WTC11 (cell line): ENCODE measurements at regions not wholly inside any gene's neighbourhood (a gene's known extent, or its start where the extent isn't known, plus 50 kb on each side); places are given as distances from the start of the nearest gene placed in this dataset.

Experiments used
- ATAC-seq: fragments of 200-7000 bp; cut with Tn5 transposase; 2 replicates; pipeline ENCODE4 v1.10.0; 2021; ENCODE audit warnings: mild to moderate bottlenecking, moderate library complexity
- CTCF ChIA-PET: fragments of 300-600 bp; sonication (Branson Sonifier 250); formaldehyde crosslinking; loops from one replicate; lab custom pipeline; 2021; ENCODE audit warnings: antibody characterized with exemption; lab: Charles Lee
- POLR2A ChIA-PET: fragments of 350-600 bp; sonication (Branson Sonifier 250); formaldehyde crosslinking; loops from one replicate; lab custom pipeline; 2021; ENCODE audit warnings: antibody characterized with exemption; lab: Charles Lee
- DNase-seq: peaks from one replicate; pipeline ENCODE4 v3.0.0; 2021; ENCODE audit warnings: low spot score
- H3K27ac Mint-ChIP-seq: 2 replicates; pipeline ENCODE4 v1.8.0; 2021; ENCODE audit warnings: mixed read lengths
- H3K27me3 Mint-ChIP-seq: 2 replicates; pipeline ENCODE4 v1.8.0; 2021; ENCODE audit warnings: low read depth, mild to moderate bottlenecking, moderate library complexity, mixed read lengths
- H3K36me3 Mint-ChIP-seq: 2 replicates; pipeline ENCODE4 v1.8.0; 2021; ENCODE audit warnings: mixed read lengths
- H3K4me1 Mint-ChIP-seq: 2 replicates; pipeline ENCODE4 v1.8.0; 2022; ENCODE audit warnings: mixed read lengths
- H3K4me3 Mint-ChIP-seq: 2 replicates; pipeline ENCODE4 v1.8.0; 2021; ENCODE audit warnings: mild to moderate bottlenecking, moderate library complexity, mixed read lengths
- H3K9me3 Mint-ChIP-seq: 2 replicates; pipeline ENCODE4 v1.8.0; 2021; ENCODE audit warnings: mixed read lengths
- ATF1 ChIP-seq: sonication (generic); formaldehyde crosslinking; IDR thresholded peaks from 2 replicates; pipeline ENCODE4 v1.8.1; 2023; ENCODE audit warnings: mild to moderate bottlenecking, moderate library complexity, missing genetic modification reagents
- E2F4 ChIP-seq: sonication (generic); formaldehyde crosslinking; IDR thresholded peaks from 2 replicates; pipeline ENCODE4 v1.8.1; 2022; ENCODE audit warnings: low read depth, mild to moderate bottlenecking, moderate library complexity, missing genetic modification reagents, borderline replicate concordance
- ESRRA ChIP-seq: sonication (generic); formaldehyde crosslinking; IDR thresholded peaks from 2 replicates; pipeline ENCODE4 v1.8.1; 2022; ENCODE audit warnings: mild to moderate bottlenecking, missing genetic modification reagents, borderline replicate concordance
- FOXJ3 ChIP-seq: sonication (generic); formaldehyde crosslinking; IDR thresholded peaks from 2 replicates; pipeline ENCODE4 v1.9.0; 2021; ENCODE audit warnings: missing genetic modification reagents, mild to moderate bottlenecking, borderline replicate concordance
- GABPB1 ChIP-seq: sonication (generic); formaldehyde crosslinking; IDR thresholded peaks from 2 replicates; pipeline ENCODE4 v1.8.1; 2023; ENCODE audit warnings: mild to moderate bottlenecking, missing genetic modification reagents
- IRF2 ChIP-seq: sonication (generic); formaldehyde crosslinking; IDR thresholded peaks from 2 replicates; pipeline ENCODE4 v1.8.0; 2022; ENCODE audit warnings: low read depth, missing genetic modification reagents, borderline replicate concordance
- JUN ChIP-seq: sonication (generic); formaldehyde crosslinking; IDR thresholded peaks from 2 replicates; pipeline ENCODE4 v1.8.0; 2023; ENCODE audit warnings: mild to moderate bottlenecking, missing genetic modification reagents
- NR1H2 ChIP-seq: sonication (generic); formaldehyde crosslinking; IDR thresholded peaks from 2 replicates; pipeline ENCODE4 v1.9.0; 2021; ENCODE audit warnings: mild to moderate bottlenecking, moderate library complexity, missing genetic modification reagents
- OVOL2 ChIP-seq: fragments of 250-450 bp; sonication (Bioruptor Pico); IDR thresholded peaks from 2 replicates; pipeline ENCODE4 v1.9.0; 2021; ENCODE audit warnings: mild to moderate bottlenecking, borderline replicate concordance
- SMAD4 ChIP-seq: sonication (generic); formaldehyde crosslinking; IDR thresholded peaks from 2 replicates; pipeline ENCODE4 v1.8.0; 2022; ENCODE audit warnings: mild to moderate bottlenecking, missing genetic modification reagents
- USF1 ChIP-seq: sonication (generic); formaldehyde crosslinking; IDR thresholded peaks from 2 replicates; pipeline ENCODE4 v1.8.0; 2022; ENCODE audit warnings: mild to moderate bottlenecking, missing genetic modification reagents
- ZNF121 ChIP-seq: sonication (generic); formaldehyde crosslinking; IDR thresholded peaks from 2 replicates; pipeline ENCODE4 v1.8.0; 2023; ENCODE audit warnings: missing genetic modification reagents
- ZNF416 ChIP-seq: fragments of 250-450 bp; sonication (Bioruptor Pico); IDR thresholded peaks from 2 replicates; pipeline ENCODE4 v1.9.0; 2021; ENCODE audit warnings: mild to moderate bottlenecking, inconsistent platforms
- ZNF423 ChIP-seq: fragments of 250-450 bp; sonication (Bioruptor Pico); IDR thresholded peaks from 2 replicates; pipeline ENCODE4 v2.1.2; 2022; ENCODE audit warnings: mild to moderate bottlenecking, moderate library complexity
- TF ChIP-seq, protein P1 (sequence below): fragments of 250-450 bp; sonication (Bioruptor Pico); IDR thresholded peaks from 2 replicates; pipeline ENCODE4 v1.9.0; 2021; ENCODE audit warnings: moderate library complexity, mild to moderate bottlenecking, inconsistent platforms, borderline replicate concordance
- TF ChIP-seq, protein P2 (sequence below): sonication (generic); formaldehyde crosslinking; IDR thresholded peaks from 2 replicates; pipeline ENCODE4 v1.8.1; 2022; ENCODE audit warnings: mild to moderate bottlenecking, missing genetic modification reagents, moderate library complexity, borderline replicate concordance
- TF ChIP-seq, protein P3 (sequence below): fragments of 250-450 bp; sonication (Bioruptor Pico); conservative IDR thresholded peaks from 2 replicates; pipeline ENCODE4 v1.9.0; 2021; ENCODE audit warnings: mild to moderate bottlenecking
- TF ChIP-seq, protein P4 (sequence below): sonication (generic); formaldehyde crosslinking; conservative IDR thresholded peaks from 2 replicates; pipeline ENCODE4 v1.8.1; 2022; ENCODE audit warnings: mild to moderate bottlenecking, missing genetic modification reagents
- TF ChIP-seq, protein P5 (sequence below): sonication (generic); formaldehyde crosslinking; IDR thresholded peaks from 2 replicates; pipeline ENCODE4 v1.8.1; 2022; ENCODE audit warnings: mild to moderate bottlenecking, moderate library complexity, missing genetic modification reagents
- TF ChIP-seq, protein P6 (sequence below): sonication (generic); formaldehyde crosslinking; IDR thresholded peaks from 2 replicates; pipeline ENCODE4 v1.8.0; 2022; ENCODE audit warnings: mild to moderate bottlenecking, missing genetic modification reagents
- TF ChIP-seq, protein P7 (sequence below): sonication (generic); formaldehyde crosslinking; IDR thresholded peaks from 2 replicates; pipeline ENCODE4 v1.8.1; 2023; ENCODE audit warnings: mild to moderate bottlenecking, missing genetic modification reagents

GRCh38 chr2:19802086-19802841 is 99.5 kb downstream of the TTC32 start:
- TF ChIP-seq, protein P1, sequence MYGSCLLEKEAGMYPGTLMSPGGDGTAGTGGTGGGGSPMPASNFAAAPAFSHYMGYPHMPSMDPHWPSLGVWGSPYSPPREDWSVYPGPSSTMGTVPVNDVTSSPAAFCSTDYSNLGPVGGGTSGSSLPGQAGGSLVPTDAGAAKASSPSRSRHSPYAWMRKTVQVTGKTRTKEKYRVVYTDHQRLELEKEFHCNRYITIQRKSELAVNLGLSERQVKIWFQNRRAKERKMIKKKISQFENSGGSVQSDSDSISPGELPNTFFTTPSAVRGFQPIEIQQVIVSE, result no peak
- TF ChIP-seq, protein P2, sequence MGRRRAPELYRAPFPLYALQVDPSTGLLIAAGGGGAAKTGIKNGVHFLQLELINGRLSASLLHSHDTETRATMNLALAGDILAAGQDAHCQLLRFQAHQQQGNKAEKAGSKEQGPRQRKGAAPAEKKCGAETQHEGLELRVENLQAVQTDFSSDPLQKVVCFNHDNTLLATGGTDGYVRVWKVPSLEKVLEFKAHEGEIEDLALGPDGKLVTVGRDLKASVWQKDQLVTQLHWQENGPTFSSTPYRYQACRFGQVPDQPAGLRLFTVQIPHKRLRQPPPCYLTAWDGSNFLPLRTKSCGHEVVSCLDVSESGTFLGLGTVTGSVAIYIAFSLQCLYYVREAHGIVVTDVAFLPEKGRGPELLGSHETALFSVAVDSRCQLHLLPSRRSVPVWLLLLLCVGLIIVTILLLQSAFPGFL (CRISPR knock-in tag), result no peak
- TF ChIP-seq GABPB1 (CRISPR knock-in tag), result no peak
- TF ChIP-seq ESRRA, result no peak
- no peak for TF ChIP-seq OVOL2
- TF ChIP-seq IRF2 (CRISPR knock-in tag), result no peak
- TF ChIP-seq, protein P3, sequence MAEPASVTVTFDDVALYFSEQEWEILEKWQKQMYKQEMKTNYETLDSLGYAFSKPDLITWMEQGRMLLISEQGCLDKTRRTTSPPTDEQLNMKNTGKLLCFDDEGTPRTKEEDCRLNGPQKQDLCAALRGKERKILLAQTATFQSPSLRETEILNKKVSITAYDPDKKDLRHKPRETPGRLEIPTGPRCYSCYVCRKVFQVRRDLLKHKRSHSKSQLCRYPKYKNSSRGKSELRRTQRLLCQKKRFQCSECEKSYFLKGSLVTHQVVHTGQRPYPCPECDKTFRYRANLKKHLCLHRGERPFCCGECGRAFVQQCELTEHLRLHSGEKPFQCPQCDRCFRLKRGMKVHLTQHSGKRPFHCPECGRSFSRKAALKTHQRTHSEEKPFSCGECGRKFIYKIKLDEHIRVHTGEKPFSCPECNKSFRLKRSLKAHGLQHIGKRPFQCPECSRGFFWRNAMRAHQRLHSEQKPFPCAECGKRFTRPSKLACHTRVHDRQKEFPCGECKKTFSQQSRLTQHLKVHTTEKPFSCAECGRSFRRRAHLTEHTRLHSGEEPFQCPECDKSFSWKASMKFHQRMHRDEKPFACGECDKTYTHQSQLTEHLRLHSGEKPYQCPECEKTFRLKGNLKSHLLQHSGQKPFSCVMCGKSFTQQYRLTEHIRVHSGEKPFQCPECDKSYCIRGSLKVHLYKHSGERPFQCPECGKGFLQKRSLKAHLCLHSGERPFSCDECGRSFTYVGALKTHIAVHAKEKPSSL (CRISPR knock-in tag), result no peak
- no peak for TF ChIP-seq NR1H2 (CRISPR knock-in tag)
- no peak for TF ChIP-seq ZNF121
- TF ChIP-seq E2F4, result no peak
- TF ChIP-seq, protein P4, sequence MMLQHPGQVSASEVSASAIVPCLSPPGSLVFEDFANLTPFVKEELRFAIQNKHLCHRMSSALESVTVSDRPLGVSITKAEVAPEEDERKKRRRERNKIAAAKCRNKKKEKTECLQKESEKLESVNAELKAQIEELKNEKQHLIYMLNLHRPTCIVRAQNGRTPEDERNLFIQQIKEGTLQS (CRISPR knock-in tag), result no peak
- TF ChIP-seq, all 79 proteins: peak for 0
- CTCF ChIA-PET, result no interaction called here
- ATAC-seq, result no peak
- DNase-seq, result no peak
- Mint-ChIP-seq H3K27me3 (no peaks in the 10 kb centered on the region), H3K4me1 (peaks cover 6% of the 10 kb centered on the region; the same call in 1 of the 2 replicates), H3K27ac (no peak overlapping the region), H3K4me3 (no peak overlapping the region), H3K9me3 (peaks cover under 1% of the 10 kb centered on the region; the same call in 1 of the 2 replicates), H3K36me3 (no peaks in the 10 kb centered on the region)
- POLR2A ChIA-PET, result no interaction called here

- H3K4me3 Mint-ChIP-seq, result no peak overlapping the region
- no peak for TF ChIP-seq ZNF416 (CRISPR knock-in tag)
- TF ChIP-seq, protein P5, sequence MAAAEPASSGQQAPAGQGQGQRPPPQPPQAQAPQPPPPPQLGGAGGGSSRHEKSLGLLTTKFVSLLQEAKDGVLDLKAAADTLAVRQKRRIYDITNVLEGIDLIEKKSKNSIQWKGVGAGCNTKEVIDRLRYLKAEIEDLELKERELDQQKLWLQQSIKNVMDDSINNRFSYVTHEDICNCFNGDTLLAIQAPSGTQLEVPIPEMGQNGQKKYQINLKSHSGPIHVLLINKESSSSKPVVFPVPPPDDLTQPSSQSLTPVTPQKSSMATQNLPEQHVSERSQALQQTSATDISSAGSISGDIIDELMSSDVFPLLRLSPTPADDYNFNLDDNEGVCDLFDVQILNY (CRISPR knock-in tag), result no peak
- TF ChIP-seq E2F4, result no peak
- no peak for TF ChIP-seq ZNF423
- TF ChIP-seq JUN (CRISPR knock-in tag), result no peak
- TF ChIP-seq USF1 (CRISPR knock-in tag), result no peak
- TF ChIP-seq, protein P6, sequence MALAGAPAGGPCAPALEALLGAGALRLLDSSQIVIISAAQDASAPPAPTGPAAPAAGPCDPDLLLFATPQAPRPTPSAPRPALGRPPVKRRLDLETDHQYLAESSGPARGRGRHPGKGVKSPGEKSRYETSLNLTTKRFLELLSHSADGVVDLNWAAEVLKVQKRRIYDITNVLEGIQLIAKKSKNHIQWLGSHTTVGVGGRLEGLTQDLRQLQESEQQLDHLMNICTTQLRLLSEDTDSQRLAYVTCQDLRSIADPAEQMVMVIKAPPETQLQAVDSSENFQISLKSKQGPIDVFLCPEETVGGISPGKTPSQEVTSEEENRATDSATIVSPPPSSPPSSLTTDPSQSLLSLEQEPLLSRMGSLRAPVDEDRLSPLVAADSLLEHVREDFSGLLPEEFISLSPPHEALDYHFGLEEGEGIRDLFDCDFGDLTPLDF (CRISPR knock-in tag), result no peak
- no peak for TF ChIP-seq FOXJ3 (CRISPR knock-in tag)
- no peak for TF ChIP-seq ATF1 (CRISPR knock-in tag)
- no peak for TF ChIP-seq SMAD4 (CRISPR knock-in tag)
- TF ChIP-seq, protein P7, sequence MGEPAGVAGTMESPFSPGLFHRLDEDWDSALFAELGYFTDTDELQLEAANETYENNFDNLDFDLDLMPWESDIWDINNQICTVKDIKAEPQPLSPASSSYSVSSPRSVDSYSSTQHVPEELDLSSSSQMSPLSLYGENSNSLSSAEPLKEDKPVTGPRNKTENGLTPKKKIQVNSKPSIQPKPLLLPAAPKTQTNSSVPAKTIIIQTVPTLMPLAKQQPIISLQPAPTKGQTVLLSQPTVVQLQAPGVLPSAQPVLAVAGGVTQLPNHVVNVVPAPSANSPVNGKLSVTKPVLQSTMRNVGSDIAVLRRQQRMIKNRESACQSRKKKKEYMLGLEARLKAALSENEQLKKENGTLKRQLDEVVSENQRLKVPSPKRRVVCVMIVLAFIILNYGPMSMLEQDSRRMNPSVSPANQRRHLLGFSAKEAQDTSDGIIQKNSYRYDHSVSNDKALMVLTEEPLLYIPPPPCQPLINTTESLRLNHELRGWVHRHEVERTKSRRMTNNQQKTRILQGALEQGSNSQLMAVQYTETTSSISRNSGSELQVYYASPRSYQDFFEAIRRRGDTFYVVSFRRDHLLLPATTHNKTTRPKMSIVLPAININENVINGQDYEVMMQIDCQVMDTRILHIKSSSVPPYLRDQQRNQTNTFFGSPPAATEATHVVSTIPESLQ (CRISPR knock-in tag), result no peak
Observed at GRCh38 chr2:19801367-19802080, 100.3 kb downstream of the TTC32 start.

More at GRCh38 chr2:19801367-19802080, 100.3 kb downstream of the TTC32 start:
- POLR2A ChIA-PET, result no interaction called here
- Mint-ChIP-seq H3K27me3 (no peaks in the 10 kb centered on the region), H3K9me3 (peaks cover 8% of the 10 kb centered on the region; the same call in 1 of the 2 replicates), H3K4me1 (peaks cover 6% of the 10 kb centered on the region; the same call in 1 of the 2 replicates), H3K36me3 (no peaks in the 10 kb centered on the region), H3K27ac (no peak overlapping the region)
- DNase-seq, result no peak
- no peak for ATAC-seq
- CTCF ChIA-PET, result no interaction called here
